ENCODE measurements at regions not wholly inside any gene's neighbourhood (a gene's known extent, or its start where the extent isn't known, plus 50 kb on each side); places are given as distances from the start of the nearest gene placed in this dataset.

GRCh38 chr10:30228417-30229036, 120.6 kb downstream of the MTPAP start:
- TF ChIP-seq CTCF (IDR thresholded peaks at IDR 0.05), result no peak
- no peak for TF ChIP-seq POLR2A (IDR thresholded peaks at IDR 0.05)

Data from uterus (tissue), 2 donors.